ENCODE measurements at regions not wholly inside any gene's neighbourhood (a gene's known extent, or its start where the extent isn't known, plus 50 kb on each side); places are given as distances from the start of the nearest gene placed in this dataset.

DNA sequence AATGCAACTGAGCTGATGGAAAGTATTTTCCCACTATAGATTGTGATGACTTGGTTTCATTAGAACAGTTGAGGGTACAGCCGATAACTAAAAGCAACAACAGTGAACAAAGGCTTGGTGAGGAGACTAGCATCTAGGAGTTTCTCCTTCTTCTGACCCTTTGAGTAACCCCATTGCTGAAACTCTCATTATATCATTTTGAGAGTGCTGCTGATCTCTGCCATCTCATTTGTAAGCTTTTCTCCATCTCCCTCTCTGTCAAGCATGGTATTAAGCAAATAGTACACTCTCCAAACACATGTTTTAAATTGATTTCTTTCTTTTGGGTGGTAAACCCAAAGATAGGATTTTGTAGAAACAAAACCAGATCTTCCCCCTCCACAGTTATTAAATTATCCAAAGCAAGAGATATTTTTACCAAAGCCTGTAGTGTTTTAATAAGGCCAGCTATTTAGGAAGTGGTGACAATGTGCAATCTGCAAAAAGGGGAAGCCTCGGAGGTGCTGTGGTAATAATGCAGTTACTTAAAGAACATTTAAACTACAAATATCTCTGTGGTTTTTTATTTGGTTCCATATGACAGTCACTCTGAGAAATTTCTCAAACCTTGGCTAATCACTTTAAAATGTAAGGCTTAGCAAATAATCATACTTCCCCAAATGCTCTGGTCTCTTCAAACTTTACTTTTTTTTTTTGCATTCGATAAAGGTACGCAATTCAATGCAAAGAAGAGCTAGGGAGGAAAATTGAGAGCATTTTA, 287.5 kb downstream of the HLX start (continued):
- TF ChIP-seq CUX1 (IDR thresholded peaks at IDR 0.05; ENCODE audit: insufficient replicate concordance, low read depth, low read length) (no peak), MEF2A (IDR thresholded peaks at IDR 0.05; ENCODE audit: insufficient read depth, low read depth, low read length) (peak; percentile 87), SUZ12 (IDR thresholded peaks at IDR 0.05; ENCODE audit: unreplicated experiment) (no peak), ZNF24 (IDR thresholded peaks at IDR 0.05) (peak; percentile 81), EZH2 (IDR thresholded peaks at IDR 0.05; ENCODE audit: borderline replicate concordance, control insufficient read depth, low read depth, low read length) (no peak), STAT1 (conservative IDR thresholded peaks at IDR 0.05) (no peak), RAD51 (IDR thresholded peaks at IDR 0.05) (peak; percentile 26; the same call in 1 of the 2 replicates), PAX5 (IDR thresholded peaks at IDR 0.05; ENCODE audit: borderline replicate concordance, low read depth, low read length) (no peak), BHLHE40 (IDR thresholded peaks at IDR 0.05; ENCODE audit: borderline replicate concordance in 1 of 2, low read depth in 2 of 2, low read length in 1 of 2) (peak; percentile 26 to 37; a peak in 1 of 4 replicates), TCF3 (IDR thresholded peaks at IDR 0.05; ENCODE audit: borderline replicate concordance, insufficient read depth, low read depth, low read length) (no peak), NFYB (IDR thresholded peaks at IDR 0.05; ENCODE audit: insufficient read depth, low read depth, low read length) (no peak), NR2C1 (IDR thresholded peaks at IDR 0.05) (no peak), MYC (IDR thresholded peaks at IDR 0.05; ENCODE audit: insufficient read depth, insufficient read length, insufficient replicate concordance, low read length, severe bottlenecking) (no peak), ASH2L (IDR thresholded peaks at IDR 0.05; ENCODE audit: borderline replicate concordance, low read depth) (no peak), HDAC2 (IDR thresholded peaks at IDR 0.05) (no peak), MTA3 (IDR thresholded peaks at IDR 0.05; ENCODE audit: borderline replicate concordance, low read length) (no peak), TCF12 (IDR thresholded peaks at IDR 0.05; ENCODE audit: low read depth, low read length) (0 out of 2 replicates have a peak, but pooled peaks have one; percentile 46), EED (IDR thresholded peaks at IDR 0.05; ENCODE audit: low read depth) (no peak)
- TF ChIP-seq, protein P1, sequence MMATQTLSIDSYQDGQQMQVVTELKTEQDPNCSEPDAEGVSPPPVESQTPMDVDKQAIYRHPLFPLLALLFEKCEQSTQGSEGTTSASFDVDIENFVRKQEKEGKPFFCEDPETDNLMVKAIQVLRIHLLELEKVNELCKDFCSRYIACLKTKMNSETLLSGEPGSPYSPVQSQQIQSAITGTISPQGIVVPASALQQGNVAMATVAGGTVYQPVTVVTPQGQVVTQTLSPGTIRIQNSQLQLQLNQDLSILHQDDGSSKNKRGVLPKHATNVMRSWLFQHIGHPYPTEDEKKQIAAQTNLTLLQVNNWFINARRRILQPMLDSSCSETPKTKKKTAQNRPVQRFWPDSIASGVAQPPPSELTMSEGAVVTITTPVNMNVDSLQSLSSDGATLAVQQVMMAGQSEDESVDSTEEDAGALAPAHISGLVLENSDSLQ (IDR thresholded peaks at IDR 0.05), result peak; percentile 45; the same call in 1 of the 2 replicates
- TF ChIP-seq, protein P2, sequence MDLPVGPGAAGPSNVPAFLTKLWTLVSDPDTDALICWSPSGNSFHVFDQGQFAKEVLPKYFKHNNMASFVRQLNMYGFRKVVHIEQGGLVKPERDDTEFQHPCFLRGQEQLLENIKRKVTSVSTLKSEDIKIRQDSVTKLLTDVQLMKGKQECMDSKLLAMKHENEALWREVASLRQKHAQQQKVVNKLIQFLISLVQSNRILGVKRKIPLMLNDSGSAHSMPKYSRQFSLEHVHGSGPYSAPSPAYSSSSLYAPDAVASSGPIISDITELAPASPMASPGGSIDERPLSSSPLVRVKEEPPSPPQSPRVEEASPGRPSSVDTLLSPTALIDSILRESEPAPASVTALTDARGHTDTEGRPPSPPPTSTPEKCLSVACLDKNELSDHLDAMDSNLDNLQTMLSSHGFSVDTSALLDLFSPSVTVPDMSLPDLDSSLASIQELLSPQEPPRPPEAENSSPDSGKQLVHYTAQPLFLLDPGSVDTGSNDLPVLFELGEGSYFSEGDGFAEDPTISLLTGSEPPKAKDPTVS (IDR thresholded peaks at IDR 0.05; ENCODE audit: low read depth, low read length), result no peak
